ENCODE measurements at regions not wholly inside any gene's neighbourhood (a gene's known extent, or its start where the extent isn't known, plus 50 kb on each side); places are given as distances from the start of the nearest gene placed in this dataset.

- peaks cover 3 to 11% of the 10 kb centered on the region in 2 experiments; a peak in 3 of 4 replicates for H3K4me1 ChIP-seq (ENCODE audit: control insufficient read depth in 1 of 2, insufficient read depth in 2 of 2, low read depth in 1 of 2, low read length in 1 of 2)
- POLR2A ChIA-PET = no interaction called here
- H4K20me1 ChIP-seq (ENCODE audit: insufficient read depth) = no peaks in the 10 kb centered on the region
- no peak overlapping the region for H3K4me2 ChIP-seq
- H3K9ac ChIP-seq = no peak overlapping the region
- no peaks in the 10 kb centered on the region for H3K9me2 ChIP-seq
- H3K27me3 ChIP-seq (ENCODE audit: insufficient read depth) = no peaks in the 10 kb centered on the region
- no peak overlapping the region for H3K4me3 ChIP-seq (ENCODE audit: low read depth in 2 of 2, low read length in 1 of 2)
- no peak for DNase-seq
- CTCF ChIA-PET = no interaction called here
- WGBS (ENCODE audit: low lambda C conversion rate) = 54% methylated on average over 2 of the region's 2 CpGs
- H3K79me2 ChIP-seq (ENCODE audit: insufficient read depth) = peaks cover 4% of the 10 kb centered on the region; the same call in 1 of the 2 replicates
- H3K9me3 ChIP-seq = no peaks in the 10 kb centered on the region
- peaks cover 18% of the 10 kb centered on the region for H3F3A ChIP-seq (replicated peaks; ENCODE audit: insufficient read depth)
- H3K27ac ChIP-seq (ENCODE audit: low read depth in 2 of 2, low read length in 1 of 2) = no peak overlapping the region
- no peaks in the 10 kb centered on the region for H3K36me3 ChIP-seq (replicated peaks in 1 of 2; ENCODE audit: control insufficient read depth in 1 of 2, insufficient read depth in 2 of 2, low read length in 1 of 2)
- H2AFZ ChIP-seq (ENCODE audit: low read depth) = no peak overlapping the region
- TF ChIP-seq, protein P1, sequence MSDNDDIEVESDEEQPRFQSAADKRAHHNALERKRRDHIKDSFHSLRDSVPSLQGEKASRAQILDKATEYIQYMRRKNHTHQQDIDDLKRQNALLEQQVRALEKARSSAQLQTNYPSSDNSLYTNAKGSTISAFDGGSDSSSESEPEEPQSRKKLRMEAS (IDR thresholded peaks at IDR 0.05; ENCODE audit: low read depth) = no peak
- TF ChIP-seq, protein P2, sequence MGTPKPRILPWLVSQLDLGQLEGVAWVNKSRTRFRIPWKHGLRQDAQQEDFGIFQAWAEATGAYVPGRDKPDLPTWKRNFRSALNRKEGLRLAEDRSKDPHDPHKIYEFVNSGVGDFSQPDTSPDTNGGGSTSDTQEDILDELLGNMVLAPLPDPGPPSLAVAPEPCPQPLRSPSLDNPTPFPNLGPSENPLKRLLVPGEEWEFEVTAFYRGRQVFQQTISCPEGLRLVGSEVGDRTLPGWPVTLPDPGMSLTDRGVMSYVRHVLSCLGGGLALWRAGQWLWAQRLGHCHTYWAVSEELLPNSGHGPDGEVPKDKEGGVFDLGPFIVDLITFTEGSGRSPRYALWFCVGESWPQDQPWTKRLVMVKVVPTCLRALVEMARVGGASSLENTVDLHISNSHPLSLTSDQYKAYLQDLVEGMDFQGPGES (IDR thresholded peaks at IDR 0.05; ENCODE audit: low read depth, low read length) = no peak
- TF ChIP-seq POLR2AphosphoS5 (IDR thresholded peaks at IDR 0.05; ENCODE audit: low read depth, low read length) (no peak), PBX3 (IDR thresholded peaks at IDR 0.05) (no peak), SMC3 (IDR thresholded peaks at IDR 0.05; ENCODE audit: low read depth, low read length) (no peak), MXI1 (IDR thresholded peaks at IDR 0.05; ENCODE audit: low read depth, low read length) (no peak), MEF2A (IDR thresholded peaks at IDR 0.05; ENCODE audit: borderline replicate concordance, low read depth) (no peak), EP300 (IDR thresholded peaks at IDR 0.05; ENCODE audit: borderline replicate concordance in 1 of 2, low read depth in 1 of 2, low read length in 1 of 2) (no peak), YY1 (IDR thresholded peaks at IDR 0.05; ENCODE audit: low read depth) (no peak), SIN3A (IDR thresholded peaks at IDR 0.05; ENCODE audit: borderline replicate concordance, low read depth, low read length) (no peak), RXRA (IDR thresholded peaks at IDR 0.05; ENCODE audit: borderline replicate concordance, low read depth) (no peak)
- TF ChIP-seq, protein P3, sequence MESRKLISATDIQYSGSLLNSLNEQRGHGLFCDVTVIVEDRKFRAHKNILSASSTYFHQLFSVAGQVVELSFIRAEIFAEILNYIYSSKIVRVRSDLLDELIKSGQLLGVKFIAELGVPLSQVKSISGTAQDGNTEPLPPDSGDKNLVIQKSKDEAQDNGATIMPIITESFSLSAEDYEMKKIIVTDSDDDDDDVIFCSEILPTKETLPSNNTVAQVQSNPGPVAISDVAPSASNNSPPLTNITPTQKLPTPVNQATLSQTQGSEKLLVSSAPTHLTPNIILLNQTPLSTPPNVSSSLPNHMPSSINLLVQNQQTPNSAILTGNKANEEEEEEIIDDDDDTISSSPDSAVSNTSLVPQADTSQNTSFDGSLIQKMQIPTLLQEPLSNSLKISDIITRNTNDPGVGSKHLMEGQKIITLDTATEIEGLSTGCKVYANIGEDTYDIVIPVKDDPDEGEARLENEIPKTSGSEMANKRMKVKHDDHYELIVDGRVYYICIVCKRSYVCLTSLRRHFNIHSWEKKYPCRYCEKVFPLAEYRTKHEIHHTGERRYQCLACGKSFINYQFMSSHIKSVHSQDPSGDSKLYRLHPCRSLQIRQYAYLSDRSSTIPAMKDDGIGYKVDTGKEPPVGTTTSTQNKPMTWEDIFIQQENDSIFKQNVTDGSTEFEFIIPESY (IDR thresholded peaks at IDR 0.05; ENCODE audit: borderline replicate concordance, low read depth) = no peak
Measured at GRCh38 chr3:74423867-74424266, 190.6 kb downstream of the CNTN3 start.

GRCh38 chr3:74420538-74421124 is 193.8 kb downstream of the CNTN3 start:
- Histone ChIP-seq H3K9me2 (no peaks in the 10 kb centered on the region), H2AFZ (ENCODE audit: low read depth) (no peak overlapping the region), H3K9me3 (no peaks in the 10 kb centered on the region), H3K4me1 (ENCODE audit: control insufficient read depth in 1 of 2, insufficient read depth in 2 of 2, low read depth in 1 of 2, low read length in 1 of 2) (peaks cover 3 to 5% of the 10 kb centered on the region in 2 experiments; a peak in 3 of 4 replicates), H3K9ac (no peak overlapping the region), H3K4me2 (no peak overlapping the region), H3K36me3 (replicated peaks in 1 of 2; ENCODE audit: control insufficient read depth in 1 of 2, insufficient read depth in 2 of 2, low read length in 1 of 2) (no peaks in the 10 kb centered on the region), H4K20me1 (ENCODE audit: insufficient read depth) (no peaks in the 10 kb centered on the region), H3K27me3 (ENCODE audit: insufficient read depth) (no peaks in the 10 kb centered on the region), H3K4me3 (ENCODE audit: low read depth in 2 of 2, low read length in 1 of 2) (no peak overlapping the region), H3F3A (replicated peaks; ENCODE audit: insufficient read depth) (peaks cover 4% of the 10 kb centered on the region), H3K79me2 (ENCODE audit: insufficient read depth) (no peaks in the 10 kb centered on the region), H3K27ac (ENCODE audit: low read depth in 2 of 2, low read length in 1 of 2) (no peak overlapping the region)
- POLR2A ChIA-PET = no interaction called here
- CTCF ChIA-PET = no interaction called here
- no peak for DNase-seq
- 33% methylated on average over 2 of the region's 2 CpGs for WGBS (ENCODE audit: low lambda C conversion rate)
- TF ChIP-seq GABPA (IDR thresholded peaks at IDR 0.05; ENCODE audit: low read depth) = no peak
- TF ChIP-seq, protein P1 (IDR thresholded peaks at IDR 0.05; ENCODE audit: low read depth) = no peak
- TF ChIP-seq FOXJ3 (CRISPR knock-in tag; IDR thresholded peaks at IDR 0.05) = no peak
